Osteoblast (primary cell): ENCODE measurements at regions not wholly inside any gene's neighbourhood (a gene's known extent, or its start where the extent isn't known, plus 50 kb on each side); places are given as distances from the start of the nearest gene placed in this dataset.

Source experiments
- DNase-seq: peaks from one replicate; pipeline ENCODE4 v3.0.0; 2011; ENCODE audit warnings: low spot score, mixed read lengths; ENCODE audit not compliant: insufficient read length; ENCODE audit errors: missing footprints
- H2AFZ ChIP-seq: 2 replicates; pipeline ENCODE4 v1.6.0; 2011; ENCODE audit warnings: mild to moderate bottlenecking, low read length
- H3K27ac ChIP-seq: 2 replicates; pipeline ENCODE4 v1.5.1; 2011; ENCODE audit warnings: mild to moderate bottlenecking, low read depth, low read length, moderate library complexity
- H3K27me3 ChIP-seq: 2 replicates; pipeline ENCODE4 v1.6.0; 2012; ENCODE audit warnings: mild to moderate bottlenecking, control low read depth, inconsistent platforms, low read length, moderate library complexity; ENCODE audit not compliant: insufficient read depth
- H3K36me3 ChIP-seq: 2 replicates; pipeline ENCODE4 v1.5.1; 2011; ENCODE audit warnings: mild to moderate bottlenecking, low read length, control low read depth, moderate library complexity; ENCODE audit not compliant: insufficient read depth
- H3K4me1 ChIP-seq: 2 replicates; pipeline ENCODE4 v1.5.1; 2011; ENCODE audit warnings: mild to moderate bottlenecking, low read length, control low read depth, moderate library complexity; ENCODE audit not compliant: insufficient read depth
- H3K4me2 ChIP-seq: 2 replicates; pipeline ENCODE4 v1.6.0; 2011; ENCODE audit warnings: mild to moderate bottlenecking, low read length; ENCODE audit not compliant: insufficient read depth
- H3K4me3 ChIP-seq: fragments of 200-600 bp; sonication (generic); 3 replicates; pipeline ENCODE4 v1.5.1; 2012; ENCODE audit warnings: mild to moderate bottlenecking, low read length, inconsistent platforms; ENCODE audit not compliant: insufficient read depth
- H3K79me2 ChIP-seq: 2 replicates; pipeline ENCODE4 v1.6.0; 2012; ENCODE audit warnings: mild to moderate bottlenecking, low read length, control low read depth, inconsistent platforms; ENCODE audit not compliant: insufficient read depth
- H3K9me3 ChIP-seq: 2 replicates; pipeline ENCODE4 v1.5.1; 2011; ENCODE audit warnings: low read depth, low read length, control low read depth
- H4K20me1 ChIP-seq: 2 replicates; pipeline ENCODE4 v1.6.0; 2012; ENCODE audit warnings: mild to moderate bottlenecking, low read length, control low read depth; ENCODE audit not compliant: insufficient read depth
- CTCF ChIP-seq: IDR thresholded peaks from 2 replicates; pipeline ENCODE4 v1.5.1; 2011; ENCODE audit warnings: mild to moderate bottlenecking, low read depth, low read length, moderate library complexity; ENCODE audit errors: extremely low read depth

GRCh38 chr2:51698021-51698420 lies 666.1 kb upstream of the NRXN1 start:
- no peak overlapping the region for H2AFZ ChIP-seq
- no peak overlapping the region for H3K27ac ChIP-seq
- H3K79me2 ChIP-seq, result no peaks in the 10 kb centered on the region
- H3K4me2 ChIP-seq, result no peak overlapping the region
- no peaks in the 10 kb centered on the region for H4K20me1 ChIP-seq
- H3K36me3 ChIP-seq, result no peaks in the 10 kb centered on the region
- TF ChIP-seq CTCF, result no peak
- H3K27me3 ChIP-seq, result no peaks in the 10 kb centered on the region
- no peak for DNase-seq
- peaks cover 11% of the 10 kb centered on the region for H3K4me1 ChIP-seq
- H3K9me3 ChIP-seq, result no peaks in the 10 kb centered on the region
- no peak overlapping the region for H3K4me3 ChIP-seq

GRCh38 chr2:51697095-51697494 lies 665.2 kb upstream of the NRXN1 start:
- no peak for TF ChIP-seq CTCF
- no peaks in the 10 kb centered on the region for H3K36me3 ChIP-seq
- peak overlapping the region; percentile 21 for H3K4me2 ChIP-seq
- no peaks in the 10 kb centered on the region for H3K9me3 ChIP-seq
- H3K27ac ChIP-seq, result peak overlapping the region; percentile 29
- no peaks in the 10 kb centered on the region for H3K27me3 ChIP-seq
- no peak overlapping the region for H3K4me3 ChIP-seq
- H3K4me1 ChIP-seq, result peaks cover 11% of the 10 kb centered on the region
- H2AFZ ChIP-seq, result no peak overlapping the region
- DNase-seq, result peak; percentile 52
- no peaks in the 10 kb centered on the region for H3K79me2 ChIP-seq
- no peaks in the 10 kb centered on the region for H4K20me1 ChIP-seq

- H3K27ac ChIP-seq, result peak overlapping the region; percentile 43
- no peaks in the 10 kb centered on the region for H4K20me1 ChIP-seq
- no peaks in the 10 kb centered on the region for H3K36me3 ChIP-seq
- peak; percentile 82 for DNase-seq
- H2AFZ ChIP-seq, result no peak overlapping the region
- H3K9me3 ChIP-seq, result no peaks in the 10 kb centered on the region
- no peak for TF ChIP-seq CTCF
- H3K4me3 ChIP-seq, result no peak overlapping the region
- peaks cover 11% of the 10 kb centered on the region for H3K4me1 ChIP-seq
- no peaks in the 10 kb centered on the region for H3K27me3 ChIP-seq
- no peak overlapping the region for H3K4me2 ChIP-seq
- H3K79me2 ChIP-seq, result no peaks in the 10 kb centered on the region
These were observed 663.6 kb upstream of the NRXN1 start for GRCh38 chr2:51695531-51695930.

- DNase-seq, result no peak
- H3K9me3 ChIP-seq, result no peaks in the 10 kb centered on the region
- H2AFZ ChIP-seq, result no peak overlapping the region
- no peaks in the 10 kb centered on the region for H3K27me3 ChIP-seq
- no peak overlapping the region for H3K4me2 ChIP-seq
- H3K4me3 ChIP-seq, result no peak overlapping the region
- no peak overlapping the region for H3K27ac ChIP-seq
- H3K79me2 ChIP-seq, result no peaks in the 10 kb centered on the region
- no peaks in the 10 kb centered on the region for H3K36me3 ChIP-seq
- H3K4me1 ChIP-seq, result peaks cover 11% of the 10 kb centered on the region
- no peaks in the 10 kb centered on the region for H4K20me1 ChIP-seq
- TF ChIP-seq CTCF, result no peak
These were observed 661.7 kb upstream of the NRXN1 start for GRCh38 chr2:51693640-51694039.
